ENCODE measurements at regions not wholly inside any gene's neighbourhood (a gene's known extent, or its start where the extent isn't known, plus 50 kb on each side); places are given as distances from the start of the nearest gene placed in this dataset.
"Not testable (repeated sequence)": the region's sequence is repeated elsewhere in the genome, so short reads cannot be mapped to it uniquely, and the experiment has no call there.

GRCh38 chr21:9756677-9757076, 764.7 kb upstream of the TPTE start:
- no peaks in the 10 kb centered on the region for H3K4me1 ChIP-seq (ENCODE audit: insufficient read depth, low read length, poor library complexity, severe bottlenecking)
- H3K4me2 ChIP-seq (ENCODE audit: low read length), result no peak overlapping the region
- BruUV-seq (replicated peaks), result no TSS peak
- H3K4me3 ChIP-seq (ENCODE audit: low read depth, low read length, poor library complexity, severe bottlenecking), result no peak overlapping the region
- TF ChIP-seq CTCF (conservative IDR thresholded peaks at IDR 0.05; ENCODE audit: low read length) (no peak), EZH2phosphoT487 (IDR thresholded peaks at IDR 0.05; ENCODE audit: borderline replicate concordance, low read depth, low read length) (no peak)
- no peaks in the 10 kb centered on the region for H3K36me3 ChIP-seq (ENCODE audit: insufficient read depth, low read length)
- intact Hi-C loops (cut with micrococcal nuclease; ENCODE audit: unreplicated experiment), result no loop called here
- CTCF ChIA-PET (ENCODE audit: unreplicated experiment), result no interaction called here
- no peak for DNase-seq (ENCODE audit: low spot score)
- H2AFZ ChIP-seq (ENCODE audit: low read length), result no peak overlapping the region
- H3K27ac ChIP-seq (ENCODE audit: low read depth, low read length, poor library complexity, severe bottlenecking), result no peak overlapping the region
- peaks cover 37% of the 10 kb centered on the region; the same call in 1 of the 2 replicates for H3K9me3 ChIP-seq (ENCODE audit: low read length)
- H3K9me2 ChIP-seq (ENCODE audit: insufficient read depth, low read length), result no peaks in the 10 kb centered on the region
- H4K20me1 ChIP-seq (ENCODE audit: insufficient read depth, low read length), result no peaks in the 10 kb centered on the region
- H3K79me2 ChIP-seq (ENCODE audit: insufficient read depth, low read depth, low read length), result no peaks in the 10 kb centered on the region
- POLR2A ChIA-PET, result no interaction called here

GRCh38 chr21:9757118-9757517, 764.3 kb upstream of the TPTE start:
- H3K79me2 ChIP-seq (ENCODE audit: insufficient read depth, low read depth, low read length); BruUV-seq (replicated peaks); H3K4me2 ChIP-seq (ENCODE audit: low read length); H3K4me1 ChIP-seq (ENCODE audit: insufficient read depth, low read length, poor library complexity, severe bottlenecking); H3K9me2 ChIP-seq (ENCODE audit: insufficient read depth, low read length); intact Hi-C loops (cut with micrococcal nuclease; ENCODE audit: unreplicated experiment); DNase-seq (ENCODE audit: low spot score); H3K27ac ChIP-seq (ENCODE audit: low read depth, low read length, poor library complexity, severe bottlenecking); CTCF ChIA-PET (ENCODE audit: unreplicated experiment); H2AFZ ChIP-seq (ENCODE audit: low read length); H3K4me3 ChIP-seq (ENCODE audit: low read depth, low read length, poor library complexity, severe bottlenecking); H4K20me1 ChIP-seq (ENCODE audit: insufficient read depth, low read length); POLR2A ChIA-PET; H3K36me3 ChIP-seq (ENCODE audit: insufficient read depth, low read length): not testable (repeated sequence)
- peaks cover 38% of the 10 kb centered on the region; the same call in 1 of the 2 replicates for H3K9me3 ChIP-seq (ENCODE audit: low read length)

- H3K4me2 ChIP-seq (ENCODE audit: low read length); intact Hi-C loops (cut with micrococcal nuclease; ENCODE audit: unreplicated experiment); DNase-seq (ENCODE audit: low spot score); H3K27ac ChIP-seq (ENCODE audit: low read depth, low read length, poor library complexity, severe bottlenecking); H4K20me1 ChIP-seq (ENCODE audit: insufficient read depth, low read length); H3K4me1 ChIP-seq (ENCODE audit: insufficient read depth, low read length, poor library complexity, severe bottlenecking); H3K9me2 ChIP-seq (ENCODE audit: insufficient read depth, low read length); CTCF ChIA-PET (ENCODE audit: unreplicated experiment); H2AFZ ChIP-seq (ENCODE audit: low read length); BruUV-seq (replicated peaks); POLR2A ChIA-PET; H3K79me2 ChIP-seq (ENCODE audit: insufficient read depth, low read depth, low read length); H3K36me3 ChIP-seq (ENCODE audit: insufficient read depth, low read length); H3K4me3 ChIP-seq (ENCODE audit: low read depth, low read length, poor library complexity, severe bottlenecking): not testable (repeated sequence)
- H3K9me3 ChIP-seq (ENCODE audit: low read length), result peaks cover 42% of the 10 kb centered on the region
These were observed 763.8 kb upstream of the TPTE start for GRCh38 chr21:9757572-9757971.

- Histone ChIP-seq H3K9me3 (ENCODE audit: low read length) (peaks cover 42% of the 10 kb centered on the region), H3K4me1 (ENCODE audit: insufficient read depth, low read length, poor library complexity, severe bottlenecking) (no peaks in the 10 kb centered on the region), H3K36me3 (ENCODE audit: insufficient read depth, low read length) (no peaks in the 10 kb centered on the region), H2AFZ (ENCODE audit: low read length) (no peak overlapping the region), H3K79me2 (ENCODE audit: insufficient read depth, low read depth, low read length) (no peaks in the 10 kb centered on the region), H3K4me3 (ENCODE audit: low read depth, low read length, poor library complexity, severe bottlenecking) (no peak overlapping the region), H3K4me2 (ENCODE audit: low read length) (no peak overlapping the region), H4K20me1 (ENCODE audit: insufficient read depth, low read length) (no peaks in the 10 kb centered on the region), H3K9me2 (ENCODE audit: insufficient read depth, low read length) (no peaks in the 10 kb centered on the region), H3K27ac (ENCODE audit: low read depth, low read length, poor library complexity, severe bottlenecking) (no peak overlapping the region)
- DNase-seq (ENCODE audit: low spot score), result no peak
- TF ChIP-seq EZH2phosphoT487 (IDR thresholded peaks at IDR 0.05; ENCODE audit: borderline replicate concordance, low read depth, low read length) (no peak), CTCF (conservative IDR thresholded peaks at IDR 0.05; ENCODE audit: low read length) (no peak)
- ChIA-PET POLR2A (no interaction called here), CTCF (ENCODE audit: unreplicated experiment) (no interaction called here)
- intact Hi-C loops (cut with micrococcal nuclease; ENCODE audit: unreplicated experiment), result no loop called here
- no TSS peak for BruUV-seq (replicated peaks)
These were observed 763.2 kb upstream of the TPTE start for GRCh38 chr21:9758141-9758540.
